ENCODE measurements at regions not wholly inside any gene's neighbourhood (a gene's known extent, or its start where the extent isn't known, plus 50 kb on each side); places are given as distances from the start of the nearest gene placed in this dataset.
"Not testable (repeated sequence)": the region's sequence is repeated elsewhere in the genome, so short reads cannot be mapped to it uniquely, and the experiment has no call there.

GRCh38 chr14:34053666-34054065 lies 102.8 kb upstream of the EGLN3 start:
- H3K4me3 ChIP-seq (ENCODE audit: low read depth, low read length), result no peak overlapping the region
- no peak for TF ChIP-seq CTCF (IDR thresholded peaks at IDR 0.05; ENCODE audit: borderline replicate concordance, insufficient read depth, low read depth, low read length)

GRCh38 chr14:34052658-34053014 lies 101.8 kb upstream of the EGLN3 start:
- no peak for TF ChIP-seq CTCF (IDR thresholded peaks at IDR 0.05; ENCODE audit: borderline replicate concordance, insufficient read depth, low read depth, low read length)
- H3K4me3 ChIP-seq (ENCODE audit: low read depth, low read length), result no peak overlapping the region

GRCh38 chr14:34051966-34052657 lies 101.2 kb upstream of the EGLN3 start:
- no peak for TF ChIP-seq CTCF (IDR thresholded peaks at IDR 0.05; ENCODE audit: borderline replicate concordance, insufficient read depth, low read depth, low read length)
- no peak overlapping the region for H3K4me3 ChIP-seq (ENCODE audit: low read depth, low read length)

- H3K4me3 ChIP-seq (ENCODE audit: low read depth, low read length), result no peak overlapping the region
- no peak for TF ChIP-seq CTCF (IDR thresholded peaks at IDR 0.05; ENCODE audit: borderline replicate concordance, insufficient read depth, low read depth, low read length)
Measured at GRCh38 chr14:34050606-34051005, 99.7 kb upstream of the EGLN3 start.

- TF ChIP-seq CTCF (IDR thresholded peaks at IDR 0.05; ENCODE audit: borderline replicate concordance, insufficient read depth, low read depth, low read length), result no peak
- no peak overlapping the region for H3K4me3 ChIP-seq (ENCODE audit: low read depth, low read length)
Measured at GRCh38 chr14:34049790-34050189, 98.9 kb upstream of the EGLN3 start.

GRCh38 chr14:34049187-34049586 lies 98.3 kb upstream of the EGLN3 start:
- H3K4me3 ChIP-seq (ENCODE audit: low read depth, low read length), result not testable (repeated sequence)

- no peak overlapping the region for H3K4me3 ChIP-seq (ENCODE audit: low read depth, low read length)
- no peak for TF ChIP-seq CTCF (IDR thresholded peaks at IDR 0.05; ENCODE audit: borderline replicate concordance, insufficient read depth, low read depth, low read length)
Measured at GRCh38 chr14:34046799-34047520, 96.1 kb upstream of the EGLN3 start.
